ENCODE measurements at regions not wholly inside any gene's neighbourhood (a gene's known extent, or its start where the extent isn't known, plus 50 kb on each side); places are given as distances from the start of the nearest gene placed in this dataset.
"Not testable (repeated sequence)": the region's sequence is repeated elsewhere in the genome, so short reads cannot be mapped to it uniquely, and the experiment has no call there.

DNA sequence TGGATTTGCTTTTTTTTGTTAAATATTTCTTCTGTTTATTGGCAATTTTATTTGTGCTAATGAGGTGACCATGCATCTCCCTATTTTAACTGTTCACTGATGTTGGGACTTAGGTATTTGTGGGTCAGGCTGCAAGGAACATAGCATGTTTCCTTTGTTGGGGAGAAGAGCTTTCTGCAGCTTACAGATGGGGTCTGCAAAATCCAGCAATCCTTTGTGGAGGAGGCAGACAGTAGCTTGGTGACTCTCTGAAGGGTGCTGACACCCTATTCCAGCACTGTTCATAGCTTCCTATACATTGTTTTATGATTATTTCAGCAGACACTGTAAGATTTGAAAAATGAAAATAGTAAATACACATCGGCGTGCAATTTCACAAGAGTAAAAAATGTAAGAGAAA, 491.7 kb downstream of the RAPGEF2 start:
- no peak for TF ChIP-seq EP300 (IDR thresholded peaks at IDR 0.05; ENCODE audit: borderline replicate concordance in 1 of 2, control insufficient read depth in 1 of 2, low read depth in 2 of 2, low read length in 2 of 2)
- no peak overlapping the region for H3K4me3 ChIP-seq
- 22% methylated on average over 2 of the region's 2 CpGs for WGBS (ENCODE audit: insufficient coverage, insufficient replicate concordance, low lambda C conversion rate, missing lambda C conversion rate)
- H3K4me1 ChIP-seq (ENCODE audit: control insufficient read depth, insufficient read depth, low read length), result no peaks in the 10 kb centered on the region
- H3K27me3 ChIP-seq (replicated peaks in 1 of 2; ENCODE audit: control insufficient read depth in 2 of 2, insufficient read depth in 2 of 2, low read length in 1 of 2), result no peaks in the 10 kb centered on the region
- ChIA-PET POLR2A (interaction anchor here (0.6 kb wide), 1 partner anchor 18 kb away, joined by 3 read pairs; no protein-coding TSS in a partner anchor), SMC1A (ENCODE audit: uncharacterized antibody, unreplicated experiment) (no interaction called here), CTCF (no interaction called here), RAD21 (ENCODE audit: unreplicated experiment) (no interaction called here)
- FAIRE-seq, result no peak
- no peaks in the 10 kb centered on the region for H3K79me2 ChIP-seq (ENCODE audit: control insufficient read depth, insufficient read depth, low read length)
- no peak overlapping the region for H3K4me2 ChIP-seq (ENCODE audit: control insufficient read depth, insufficient read depth)
- no peak overlapping the region for H3K9ac ChIP-seq (ENCODE audit: control insufficient read depth, insufficient read depth, low read length)
- BruUV-seq (replicated peaks), result no TSS peak
- DNase-seq (ENCODE audit: low read depth, low spot score), result no peak
- H3K36me3 ChIP-seq (ENCODE audit: control insufficient read depth in 2 of 2, insufficient read depth in 2 of 2, low read length in 1 of 2), result no peaks in the 10 kb centered on the region
- no peak for ATAC-seq
- no peak overlapping the region for H2AFZ ChIP-seq (ENCODE audit: control insufficient read depth, low read depth, low read length)
- H3K27ac ChIP-seq (ENCODE audit: control insufficient read depth, insufficient read depth), result no peak overlapping the region
- intact Hi-C loops (cut with micrococcal nuclease; ENCODE audit: unreplicated experiment) (no loop called here), in situ Hi-C loops (cut with MboI) (no loop called here)
- no peaks in the 10 kb centered on the region for H4K20me1 ChIP-seq (ENCODE audit: control insufficient read depth, insufficient read depth)
- no peaks in the 10 kb centered on the region for H3K9me3 ChIP-seq (replicated peaks; ENCODE audit: control insufficient read depth, insufficient read depth, low read length)

DNA sequence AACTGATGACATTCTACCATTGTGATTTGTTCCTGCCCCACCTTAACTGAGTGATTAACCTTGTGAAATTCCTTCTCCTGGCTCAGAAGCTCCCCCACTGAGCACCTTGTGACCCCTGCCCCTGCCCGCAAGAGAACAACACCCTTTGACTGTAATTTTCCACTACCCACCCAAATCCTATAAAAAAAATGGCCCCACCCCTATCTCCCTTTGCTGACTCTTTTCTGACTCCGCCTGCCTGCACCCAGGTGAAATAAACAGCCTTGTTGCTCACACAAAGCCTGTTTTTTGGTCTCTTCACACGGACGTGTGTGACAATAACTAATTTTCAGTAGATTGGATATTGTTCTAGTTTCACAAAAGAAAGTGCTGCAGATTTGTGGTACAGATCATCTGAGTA, 492.2 kb downstream of the RAPGEF2 start:
- H3K79me2 ChIP-seq (ENCODE audit: control insufficient read depth, insufficient read depth, low read length); H2AFZ ChIP-seq (ENCODE audit: control insufficient read depth, low read depth, low read length); H3K9ac ChIP-seq (ENCODE audit: control insufficient read depth, insufficient read depth, low read length); H3K9me3 ChIP-seq (replicated peaks; ENCODE audit: control insufficient read depth, insufficient read depth, low read length); DNase-seq (ENCODE audit: low read depth, low spot score); H3K27me3 ChIP-seq (replicated peaks in 1 of 2; ENCODE audit: control insufficient read depth in 2 of 2, insufficient read depth in 2 of 2, low read length in 1 of 2); H3K27ac ChIP-seq (ENCODE audit: control insufficient read depth, insufficient read depth); BruUV-seq (replicated peaks); SMC1A ChIA-PET (ENCODE audit: uncharacterized antibody, unreplicated experiment); FAIRE-seq; H3K36me3 ChIP-seq (ENCODE audit: control insufficient read depth in 2 of 2, insufficient read depth in 2 of 2, low read length in 1 of 2); CTCF ChIA-PET; intact Hi-C loops (cut with micrococcal nuclease; ENCODE audit: unreplicated experiment); H3K4me3 ChIP-seq; H4K20me1 ChIP-seq (ENCODE audit: control insufficient read depth, insufficient read depth); RAD21 ChIA-PET (ENCODE audit: unreplicated experiment); ATAC-seq; H3K4me2 ChIP-seq (ENCODE audit: control insufficient read depth, insufficient read depth); in situ Hi-C loops (cut with MboI); H3K4me1 ChIP-seq (ENCODE audit: control insufficient read depth, insufficient read depth, low read length): not testable (repeated sequence)
- WGBS (ENCODE audit: insufficient coverage, insufficient replicate concordance, low lambda C conversion rate, missing lambda C conversion rate), result 26% methylated on average over 4 of the region's 4 CpGs
- POLR2A ChIA-PET, result interaction anchor here (0.6 kb wide), 1 partner anchor 17 kb away, joined by 3 read pairs; no protein-coding TSS in a partner anchor
